NK-92 treated with Interleukin-12 subunit alpha and Interleukin-12 subunit beta, amount 100 ng/mL, for 24 hours (cell line): ENCODE measurements at regions not wholly inside any gene's neighbourhood (a gene's known extent, or its start where the extent isn't known, plus 50 kb on each side); places are given as distances from the start of the nearest gene placed in this dataset.
"Not testable (repeated sequence)": the region's sequence is repeated elsewhere in the genome, so short reads cannot be mapped to it uniquely, and the experiment has no call there.

Experiments
- DNase-seq: peaks from one replicate; lab custom pipeline; 2025; lab: John Stamatoyannopoulos, UW

DNA sequence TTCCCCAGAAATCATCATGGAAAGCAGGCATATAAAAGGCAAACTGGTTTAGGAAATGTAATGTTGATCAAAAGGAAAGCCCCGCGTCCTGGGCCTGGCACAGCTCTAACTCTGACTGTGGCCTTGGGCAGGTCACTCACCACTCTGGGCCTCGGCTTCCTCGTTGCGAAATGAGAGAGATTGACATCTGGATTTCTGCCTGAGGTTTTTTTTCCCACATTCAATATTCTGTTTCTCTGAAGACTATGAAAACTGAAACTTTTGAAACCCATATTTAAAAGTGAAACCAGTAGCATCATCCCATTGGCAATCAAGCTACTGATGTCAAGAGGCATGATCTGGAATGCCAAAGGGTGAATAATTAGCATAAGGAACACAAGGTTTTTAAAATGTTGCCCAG is 369.7 kb upstream of the NPVF start:
- DNase-seq = no peak

DNA sequence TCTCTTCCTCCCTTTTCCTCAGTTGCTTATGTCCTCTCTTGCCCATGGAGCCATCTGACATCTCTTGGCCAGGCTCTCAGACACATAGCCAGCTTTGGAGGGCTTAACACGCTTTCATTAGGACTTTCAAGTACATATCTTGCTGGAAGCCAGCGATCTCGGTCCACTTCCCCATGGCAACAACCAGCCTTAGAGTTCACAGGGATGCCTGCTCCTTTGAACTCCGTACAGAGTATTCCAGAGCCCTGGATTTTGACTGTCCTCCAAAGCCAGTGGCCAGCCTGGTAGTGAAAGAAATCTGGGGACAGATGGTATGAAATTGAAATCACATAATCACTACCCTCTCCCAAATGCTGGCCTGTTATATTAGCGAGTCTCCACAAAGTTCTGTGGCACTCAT is 370.5 kb upstream of the NPVF start:
- DNase-seq = no peak

DNA sequence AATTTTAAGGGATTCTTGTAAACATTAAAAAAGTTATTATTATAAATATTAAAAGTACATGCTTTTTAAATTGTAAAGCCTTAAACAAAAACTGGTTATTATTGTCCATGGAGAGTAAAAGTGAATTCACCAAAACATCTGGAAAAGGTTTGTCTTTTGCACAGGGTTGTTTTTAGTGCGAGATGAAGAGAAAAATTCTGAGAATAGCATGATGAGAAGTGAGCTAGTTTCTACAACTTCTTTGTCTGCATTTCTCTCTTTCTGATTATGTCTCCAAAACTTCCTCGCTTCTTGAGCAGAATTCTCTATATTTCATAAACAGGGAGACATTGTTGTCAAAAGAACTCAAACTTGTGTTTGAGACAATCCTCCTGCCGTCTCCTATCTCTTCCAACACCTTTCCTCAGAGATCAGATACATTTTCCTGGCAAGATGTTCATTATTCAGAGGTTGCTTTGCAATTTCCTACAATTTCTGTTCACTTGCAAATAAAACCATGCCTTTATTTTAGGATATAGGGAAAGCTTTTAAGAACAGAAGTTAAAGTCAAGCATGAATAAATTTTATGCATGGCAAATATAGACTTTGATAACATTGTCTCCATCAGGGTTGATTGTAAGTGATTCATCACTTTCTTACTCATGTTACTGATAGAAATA is 372.1 kb upstream of the NPVF start:
- DNase-seq = no peak

DNA sequence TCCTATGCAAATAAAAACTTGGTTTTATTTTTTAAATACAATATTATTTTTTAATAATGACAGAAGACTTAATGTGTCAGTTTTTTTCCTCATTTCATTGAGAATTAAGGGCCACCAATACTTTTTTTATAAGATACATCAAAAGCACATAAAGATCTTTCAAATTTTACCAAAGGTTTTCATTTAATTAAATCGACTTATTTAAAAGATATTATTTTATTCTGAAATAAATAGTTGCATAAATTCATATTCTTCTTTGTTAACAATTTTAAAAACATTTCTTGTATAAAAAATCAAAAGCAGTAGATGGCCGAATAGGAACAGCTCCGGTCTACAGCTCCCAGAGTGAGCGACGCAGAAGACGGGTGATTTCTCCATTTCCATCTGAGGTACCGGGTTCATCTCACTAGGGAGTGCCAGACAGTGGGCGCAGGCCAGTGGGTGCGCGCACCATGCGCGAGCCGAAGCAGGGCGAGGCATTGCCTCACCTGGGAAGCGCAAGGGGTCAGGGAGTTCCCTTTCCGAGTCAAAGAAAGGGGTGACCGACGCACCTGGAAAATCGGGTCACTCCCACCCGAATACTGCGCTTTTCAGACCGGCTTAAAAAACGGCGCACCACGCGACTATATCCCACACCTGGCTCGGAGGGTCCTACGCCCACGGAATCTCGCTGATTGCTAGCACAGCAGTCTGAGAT is 374.6 kb upstream of the NPVF start:
- DNase-seq = not testable (repeated sequence)

DNA sequence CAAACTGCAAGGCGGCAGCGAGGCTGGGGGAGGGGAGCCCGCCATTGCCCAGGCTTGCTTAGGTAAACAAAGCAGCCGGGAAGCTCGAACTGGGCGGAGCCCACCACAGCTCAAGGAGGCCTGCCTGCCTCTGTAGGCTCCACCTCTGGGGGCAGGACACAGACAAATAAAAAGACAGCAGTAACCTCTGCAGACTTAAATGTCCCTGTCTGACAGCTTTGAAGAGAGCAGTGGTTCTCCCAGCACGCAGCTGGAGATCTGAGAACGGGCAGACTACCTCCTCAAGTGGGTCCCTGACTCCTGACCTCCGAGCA is 375.1 kb upstream of the NPVF start:
- DNase-seq = not testable (repeated sequence)

DNA sequence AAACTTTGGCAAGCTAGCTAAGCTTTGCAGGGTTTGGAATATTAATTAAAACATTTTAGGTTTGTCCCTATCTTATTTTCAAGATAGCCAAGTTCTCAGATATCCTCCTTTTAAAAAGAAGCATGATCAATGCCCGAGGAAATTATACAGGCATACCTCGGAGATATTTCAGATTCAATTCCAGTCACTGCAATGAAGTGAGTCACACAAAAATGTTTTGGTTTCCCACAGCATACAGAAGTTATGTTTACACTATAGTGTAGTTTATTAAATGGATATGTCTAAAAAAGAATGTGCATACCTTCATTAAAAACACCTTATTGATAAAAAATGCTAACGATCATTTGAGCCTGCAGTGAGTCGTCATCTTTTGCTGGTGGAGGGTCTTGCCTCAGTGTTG is 382.9 kb upstream of the NPVF start:
- no peak for DNase-seq

DNA sequence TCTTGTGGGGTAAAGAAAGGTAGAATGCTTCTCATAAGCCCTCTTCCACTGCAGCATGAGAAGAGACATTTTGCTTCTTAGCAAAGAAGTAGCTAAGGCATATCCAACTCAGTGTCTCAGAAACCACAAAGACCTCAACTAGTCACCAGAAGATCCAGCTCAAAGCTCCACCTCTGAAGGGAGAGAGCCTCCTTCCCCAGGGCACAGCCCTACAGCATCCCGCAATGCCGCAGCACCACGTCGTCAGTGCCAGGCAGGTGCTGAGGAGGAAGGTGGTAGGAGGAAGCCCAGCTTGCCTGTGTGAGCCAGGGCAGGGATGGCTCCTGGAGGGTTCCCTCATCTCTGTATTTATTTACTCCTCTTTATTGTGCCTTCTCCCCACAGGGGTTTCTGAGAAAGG is 385.6 kb upstream of the NPVF start:
- DNase-seq = no peak

DNA sequence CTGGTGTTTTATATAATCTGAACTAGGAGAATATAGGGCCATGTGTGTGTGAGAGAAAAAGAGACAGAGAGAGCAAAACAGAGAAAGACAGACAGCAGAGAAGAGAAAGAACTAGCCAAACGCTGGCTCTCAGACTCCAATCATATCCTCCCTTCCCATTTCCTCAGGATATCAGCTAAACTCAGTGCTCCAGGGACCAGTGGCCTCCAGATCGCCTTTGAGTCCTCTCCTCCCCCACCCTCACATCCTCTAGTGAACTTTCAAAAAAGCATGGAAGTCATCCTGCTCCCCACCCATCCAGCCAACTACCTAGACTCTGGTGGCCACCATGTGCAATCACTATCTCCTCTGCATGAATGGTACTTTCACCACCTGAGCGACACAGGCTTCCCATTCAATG is 386.1 kb upstream of the NPVF start:
- no peak for DNase-seq

DNA sequence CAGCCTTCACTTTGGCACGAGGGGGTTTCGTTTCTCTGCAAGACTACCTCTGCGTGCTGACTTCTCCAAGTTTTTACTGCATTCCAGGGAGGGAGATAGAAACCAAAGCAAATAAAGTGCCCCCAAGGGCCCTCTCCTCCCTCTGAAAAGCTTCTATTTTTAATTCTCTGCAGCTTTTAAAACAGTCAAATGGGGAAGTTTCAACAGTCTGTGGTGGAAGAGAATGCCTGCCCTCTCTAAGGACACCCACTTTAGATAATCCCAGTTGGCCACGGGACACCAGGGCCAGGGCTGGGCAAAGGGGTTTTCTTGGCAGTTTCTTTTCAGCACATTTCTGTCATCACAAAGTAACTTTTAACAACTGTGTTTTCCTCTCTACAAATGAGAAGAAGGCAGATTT is 386.7 kb upstream of the NPVF start:
- no peak for DNase-seq

DNA sequence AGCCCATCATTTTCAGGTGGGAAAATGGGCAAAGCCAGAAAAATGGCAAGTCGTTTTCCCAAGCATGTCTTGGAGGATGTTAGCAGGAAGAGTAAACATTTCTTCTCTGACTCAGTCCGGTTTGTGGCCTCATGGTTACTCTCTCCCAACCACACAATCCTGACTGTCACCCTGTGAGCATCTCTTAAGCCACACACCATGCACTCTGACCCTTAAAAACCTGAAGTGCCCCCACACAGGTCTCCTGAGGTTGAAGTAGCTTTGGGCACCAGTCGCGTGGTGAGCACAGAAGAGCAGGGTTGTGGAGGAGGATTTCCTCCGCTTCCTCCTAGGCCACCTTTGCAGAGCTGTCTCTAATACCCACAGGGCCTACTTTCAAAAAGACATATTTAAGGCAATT is 387.3 kb upstream of the NPVF start:
- DNase-seq = no peak

DNA sequence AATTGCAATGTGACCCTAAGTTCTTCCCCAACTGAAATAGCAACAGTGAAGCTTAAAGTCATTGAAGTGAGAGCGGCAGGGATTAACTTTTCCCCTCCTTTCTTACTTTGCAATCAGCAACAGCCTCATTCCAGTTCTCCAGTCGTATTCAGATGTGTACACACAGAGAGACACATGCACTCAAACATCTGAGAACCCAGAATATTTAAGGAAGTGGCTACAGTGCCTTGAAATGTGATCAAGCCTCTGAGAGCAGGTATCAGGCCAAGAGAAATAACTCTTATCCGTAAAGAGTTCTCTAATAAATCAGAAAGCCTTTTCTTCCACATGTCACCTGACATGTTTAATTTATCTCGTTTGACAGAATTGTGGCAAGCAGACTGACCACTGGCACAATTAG is 388.9 kb upstream of the NPVF start:
- no peak for DNase-seq

DNA sequence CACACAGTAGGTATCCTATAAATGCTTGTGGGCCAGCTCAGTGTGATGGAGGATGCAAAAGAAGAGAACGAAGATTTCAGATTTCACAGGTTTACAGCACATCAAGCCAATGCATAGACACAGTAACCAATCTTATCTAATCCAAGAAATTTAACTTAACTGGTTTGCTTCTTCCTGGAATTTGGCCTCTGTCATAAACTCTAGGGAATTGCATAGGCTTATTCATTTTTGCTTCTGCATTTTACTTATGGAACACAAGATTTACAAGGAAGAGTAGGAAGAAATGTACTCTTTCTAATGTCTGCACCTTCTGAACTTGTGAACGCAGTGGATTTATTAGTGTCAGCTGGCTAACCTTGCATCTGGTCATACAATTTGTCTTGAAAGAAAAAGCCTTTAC is 389.4 kb upstream of the NPVF start:
- DNase-seq = no peak

DNA sequence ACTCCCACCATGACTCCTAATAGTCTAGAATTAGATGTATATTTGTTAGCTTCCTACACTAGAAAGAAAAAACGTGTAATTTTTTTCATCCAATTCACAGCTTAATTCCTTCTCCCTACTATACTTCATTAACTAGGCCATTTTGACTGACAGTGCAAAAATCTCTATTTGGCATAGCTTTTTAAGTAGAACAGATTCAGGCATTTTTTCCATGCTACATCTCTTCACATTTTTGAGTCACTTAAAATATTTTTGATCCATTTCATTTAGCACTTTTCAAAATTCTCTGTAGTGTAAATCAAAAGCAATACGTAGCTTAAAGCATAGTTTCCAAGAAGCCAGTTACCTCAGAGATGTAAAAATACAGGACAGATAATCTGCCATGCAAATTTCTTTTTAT is 391.1 kb upstream of the NPVF start:
- DNase-seq = no peak

DNA sequence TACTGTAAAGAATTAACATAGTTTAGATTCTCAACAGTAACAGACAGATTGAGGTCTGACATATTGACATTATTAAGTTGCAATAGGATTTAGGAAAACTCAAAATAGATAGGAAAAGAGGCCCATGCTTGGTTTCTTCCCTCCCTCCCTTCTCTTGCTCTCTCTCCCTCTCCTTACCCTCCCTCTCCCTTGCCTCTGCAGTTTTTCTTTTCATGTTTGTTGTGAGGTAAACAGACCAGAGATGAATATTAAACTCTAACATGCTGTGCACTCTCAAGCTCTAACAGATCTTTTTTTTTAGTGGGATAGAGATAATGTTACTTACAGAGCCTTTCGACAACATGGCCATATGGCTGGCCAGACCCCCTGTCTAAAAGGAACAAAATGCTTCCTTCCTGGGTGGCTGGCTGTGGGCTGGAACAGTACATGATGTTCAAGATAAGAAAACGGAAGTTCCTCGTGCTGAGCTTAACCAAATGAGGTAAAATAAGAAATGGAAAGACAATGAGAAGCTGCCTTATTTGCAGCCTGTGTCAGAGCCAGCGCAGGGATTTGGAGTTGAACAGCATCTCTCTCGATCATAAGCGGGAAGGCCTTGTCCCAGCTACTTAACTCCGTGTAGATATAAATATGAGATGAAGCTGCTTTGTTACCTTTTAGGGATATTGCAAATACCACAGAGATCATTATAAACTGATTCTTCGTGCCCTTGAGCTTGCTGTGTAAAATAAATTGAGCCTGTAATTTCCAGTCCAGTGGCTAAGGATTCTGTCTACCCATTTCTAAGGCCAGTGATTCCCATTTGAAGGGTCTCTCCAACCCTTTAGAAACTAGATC is 391.9 kb upstream of the NPVF start:
- no peak for DNase-seq

DNA sequence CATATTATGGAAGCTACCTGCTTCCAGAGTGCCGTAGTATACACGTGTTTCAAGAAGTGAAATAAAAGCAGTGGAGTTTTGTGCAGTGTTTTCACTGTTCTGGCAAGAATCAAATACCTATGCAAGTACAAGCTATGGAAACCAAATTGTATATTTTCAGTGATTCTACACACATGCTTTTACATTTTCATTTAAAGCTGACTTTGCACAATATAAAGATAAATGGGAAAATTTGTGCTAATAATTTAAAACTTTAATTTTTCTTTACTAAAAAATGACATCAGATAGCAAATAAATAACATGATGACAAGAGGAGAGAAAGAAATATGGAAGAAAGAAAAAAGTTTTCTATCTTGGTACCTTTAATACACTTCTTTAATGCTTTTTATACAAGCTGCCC is 393.7 kb upstream of the NPVF start:
- no peak for DNase-seq

DNA sequence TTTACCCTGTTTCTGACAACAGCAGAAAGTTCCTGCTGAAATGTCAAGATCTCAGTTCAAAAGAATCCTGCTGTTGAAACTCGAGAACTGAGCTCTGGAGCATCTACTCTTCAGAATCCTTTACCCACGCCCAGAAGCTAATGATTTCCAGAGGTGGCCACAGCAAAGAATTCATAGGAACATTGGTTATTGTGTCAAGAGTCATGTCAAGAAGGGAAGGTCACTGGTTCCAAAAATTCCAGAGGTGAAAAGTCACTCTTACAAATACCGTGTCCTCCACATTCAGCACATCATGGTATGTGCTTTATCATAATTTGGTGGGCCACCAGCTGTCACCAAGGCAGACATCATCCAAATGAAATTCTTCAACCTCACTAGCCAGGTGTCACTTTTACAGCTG is 394.4 kb upstream of the NPVF start:
- no peak for DNase-seq

DNA sequence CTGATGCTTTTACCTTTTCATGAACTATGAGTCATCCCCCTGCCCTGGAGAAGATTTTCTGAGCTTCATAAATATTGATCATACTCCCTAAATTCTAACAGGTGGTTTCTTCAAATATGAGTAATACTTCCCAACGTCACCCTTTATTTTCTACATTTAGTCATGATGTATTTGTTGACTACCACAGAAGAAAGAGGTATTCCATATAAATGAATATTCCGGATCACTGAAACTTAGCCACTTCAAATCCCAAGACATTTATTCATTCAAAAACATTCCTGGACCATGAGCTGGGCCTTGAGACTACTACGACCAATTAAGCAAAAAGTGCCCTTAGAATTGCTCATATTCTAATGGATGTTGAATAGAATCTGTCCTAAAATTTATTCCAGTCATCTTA is 395.8 kb upstream of the NPVF start:
- DNase-seq = no peak

DNA sequence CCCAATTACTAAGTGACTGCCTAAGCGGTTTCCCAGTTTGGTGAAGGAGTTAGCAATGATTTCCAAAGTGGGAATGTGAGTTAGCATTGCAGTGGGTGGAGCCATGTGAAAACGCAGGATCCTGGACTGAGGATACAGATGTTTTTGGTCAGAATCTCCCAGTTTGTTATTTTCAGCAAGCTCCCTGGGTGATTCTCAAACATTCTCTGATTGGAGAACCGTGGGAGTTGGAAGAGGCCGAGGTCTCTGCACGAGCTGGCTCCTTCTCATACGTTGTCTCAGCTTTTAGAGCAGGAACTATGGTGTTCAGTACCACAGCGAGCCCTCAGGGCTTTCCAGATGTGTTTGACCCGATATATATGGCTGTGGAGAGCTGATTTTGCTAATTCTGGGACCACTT is 396.5 kb upstream of the NPVF start:
- DNase-seq = no peak

DNA sequence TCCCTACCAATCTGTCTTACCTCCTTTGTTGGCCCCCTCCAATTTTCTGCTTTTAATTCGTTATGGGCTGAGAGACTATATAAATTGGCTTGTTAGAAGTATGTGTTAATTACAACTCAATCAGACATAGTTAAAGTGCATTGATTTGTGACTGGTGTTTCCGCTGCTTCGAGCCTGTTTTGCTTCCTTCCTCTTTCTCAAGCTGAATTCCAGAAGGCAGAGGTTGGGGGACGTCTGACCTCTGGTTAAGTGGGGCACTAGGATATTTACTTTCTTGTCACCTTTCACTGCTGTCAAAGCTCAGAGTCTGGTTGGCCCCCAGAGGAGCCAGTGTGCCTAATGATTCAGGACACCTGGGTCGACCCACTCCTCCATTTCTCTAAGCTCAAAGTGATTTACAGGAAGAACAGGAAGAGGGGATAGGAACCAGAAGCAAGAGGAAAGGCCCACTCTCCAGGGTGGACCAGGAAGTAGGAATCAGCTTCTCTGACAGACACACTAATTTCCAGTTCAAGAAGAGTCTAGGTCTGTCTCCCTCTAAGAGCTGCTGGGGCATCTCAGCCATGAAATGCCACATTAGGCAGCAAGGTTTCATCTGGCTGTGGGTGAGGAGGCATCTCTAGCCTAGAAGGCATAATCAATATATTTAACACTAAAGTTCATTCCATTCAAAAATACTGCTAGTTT is 397.2 kb upstream of the NPVF start:
- no peak for DNase-seq

DNA sequence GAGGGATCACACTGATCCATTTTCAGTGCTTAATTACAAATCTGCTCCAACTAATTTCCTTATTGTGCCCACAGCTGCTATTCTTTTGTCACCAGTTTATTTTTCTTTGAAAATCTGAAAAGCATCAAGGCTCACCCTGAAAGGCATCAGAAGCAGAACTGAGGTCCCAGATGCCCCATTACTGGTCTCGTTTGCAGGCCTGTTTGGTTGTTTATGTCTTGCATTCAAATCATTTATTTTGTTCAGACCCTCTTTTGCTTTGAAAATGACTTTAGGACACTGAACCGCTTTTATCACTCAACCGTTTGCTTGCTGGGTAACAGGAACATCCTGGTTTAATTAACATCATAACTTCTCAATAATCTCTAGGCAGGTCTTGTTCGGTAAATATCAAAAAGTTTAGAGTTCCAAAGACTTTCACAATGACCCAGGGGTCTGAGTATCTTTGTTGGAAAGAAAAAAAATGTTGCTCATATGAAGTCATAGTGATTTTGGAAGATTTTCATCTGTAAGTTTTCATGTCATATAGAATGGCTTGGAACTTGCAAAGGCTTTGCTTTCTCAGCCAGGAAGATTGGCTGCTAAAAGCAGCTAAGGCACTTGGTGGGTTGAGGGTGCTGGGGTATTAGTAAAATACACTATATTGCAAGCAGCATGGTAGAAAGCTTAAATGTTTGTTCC is 398.3 kb upstream of the NPVF start:
- no peak for DNase-seq

DNA sequence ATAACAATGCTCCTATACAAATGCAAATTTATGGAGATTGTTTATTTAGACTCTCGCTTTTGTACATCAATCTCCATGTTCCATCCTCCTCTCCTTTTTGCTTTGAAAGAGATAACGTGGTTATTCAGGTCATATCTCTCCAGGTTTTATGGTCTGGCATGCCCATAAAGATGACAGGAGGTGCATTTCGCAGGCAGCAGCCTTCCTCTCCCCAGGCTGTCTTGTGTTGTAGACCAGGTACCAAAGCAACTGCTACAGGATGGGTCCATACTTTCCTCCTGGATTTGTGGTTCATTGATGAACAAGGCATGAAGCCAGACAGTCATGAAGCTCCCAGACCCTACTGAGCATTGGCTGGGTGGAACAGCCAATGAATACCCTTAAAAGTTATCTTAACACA is 400.2 kb upstream of the NPVF start:
- no peak for DNase-seq

DNA sequence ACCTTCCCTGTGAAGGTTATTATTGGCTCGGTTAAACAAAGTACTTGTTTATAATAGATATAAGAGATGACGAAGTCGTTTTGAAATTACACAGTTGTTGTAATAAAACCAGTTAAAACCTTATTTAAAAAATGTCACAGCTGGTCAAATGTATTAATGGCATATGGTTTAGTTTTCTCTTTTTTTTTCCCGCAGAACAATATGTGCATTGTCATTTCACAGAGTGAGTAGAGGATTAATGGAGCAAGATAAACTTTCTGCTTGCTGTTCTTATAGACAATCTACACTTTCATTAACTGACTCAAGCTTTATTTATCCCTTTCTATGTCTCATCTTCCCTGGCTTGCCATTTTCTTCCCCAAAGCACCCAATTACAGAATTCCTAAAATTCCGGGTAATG is 404.3 kb upstream of the NPVF start:
- no peak for DNase-seq
